Karpas-422 (cell line): ENCODE measurements at regions not wholly inside any gene's neighbourhood (a gene's known extent, or its start where the extent isn't known, plus 50 kb on each side); places are given as distances from the start of the nearest gene placed in this dataset.

ENCODE experiments used
- DNase-seq: peaks from one replicate; pipeline ENCODE4 v3.0.0-alpha.2; 2015
- H2AFZ ChIP-seq: fragments of 200-600 bp; sonication (generic); 2 replicates; pipeline ENCODE4 v1.6.1; 2014; ENCODE audit warnings: antibody characterized with exemption, low read length, mixed read lengths
- H3K27ac ChIP-seq: fragments of 200-600 bp; sonication (generic); 2 replicates; pipeline ENCODE4 v1.5.1; 2014; ENCODE audit warnings: mild to moderate bottlenecking, low read length, moderate library complexity
- H3K27me3 ChIP-seq: fragments of 200-600 bp; sonication (generic); 2 replicates; pipeline ENCODE4 v1.6.1; 2014; ENCODE audit warnings: low read length, mixed read lengths
- H3K36me3 ChIP-seq: fragments of 200-600 bp; sonication (generic); 2 replicates; pipeline ENCODE4 v1.6.1; 2014; ENCODE audit warnings: low read length, mixed read lengths; ENCODE audit not compliant: insufficient read depth
- H3K4me1 ChIP-seq: fragments of 200-600 bp; sonication (generic); 2 replicates; pipeline ENCODE4 v1.6.1; 2014; ENCODE audit warnings: mild to moderate bottlenecking, low read length, mixed read lengths
- H3K4me2 ChIP-seq: fragments of 200-600 bp; sonication (generic); 2 replicates; pipeline ENCODE4 v1.6.1; 2014; ENCODE audit warnings: low read length, low read depth, mild to moderate bottlenecking; ENCODE audit not compliant: poor library complexity, severe bottlenecking
- H3K4me3 ChIP-seq: fragments of 200-600 bp; sonication (generic); 2 replicates; pipeline ENCODE4 v1.5.1; 2014; ENCODE audit warnings: mild to moderate bottlenecking, antibody characterized with exemption, low read length, mixed read lengths
- H3K79me2 ChIP-seq: fragments of 200-600 bp; sonication (generic); 2 replicates; pipeline ENCODE4 v1.6.1; 2014; ENCODE audit warnings: mild to moderate bottlenecking, low read length, mixed read lengths
- H3K9ac ChIP-seq: fragments of 200-600 bp; sonication (generic); 2 replicates; pipeline ENCODE4 v1.6.0; 2014; ENCODE audit warnings: low read length
- H3K9me2 ChIP-seq: fragments of 200-600 bp; sonication (generic), shearing (Covaris generic); replicated peaks from 2 replicates; pipeline ENCODE4 v1.6.0; 2014; ENCODE audit warnings: mild to moderate bottlenecking, low read length, moderate library complexity; ENCODE audit not compliant: insufficient read depth
- H3K9me3 ChIP-seq: fragments of 300-700, 200-600 bp; sonication (generic); 2 replicates; pipeline ENCODE4 v1.6.1; 2014; ENCODE audit warnings: low read length, mixed read lengths
- H4K20me1 ChIP-seq: fragments of 200-600 bp; sonication (generic); 2 replicates; pipeline ENCODE4 v1.6.1; 2014; ENCODE audit warnings: mild to moderate bottlenecking, antibody characterized with exemption, low read length, low read depth; ENCODE audit not compliant: insufficient read depth

DNA sequence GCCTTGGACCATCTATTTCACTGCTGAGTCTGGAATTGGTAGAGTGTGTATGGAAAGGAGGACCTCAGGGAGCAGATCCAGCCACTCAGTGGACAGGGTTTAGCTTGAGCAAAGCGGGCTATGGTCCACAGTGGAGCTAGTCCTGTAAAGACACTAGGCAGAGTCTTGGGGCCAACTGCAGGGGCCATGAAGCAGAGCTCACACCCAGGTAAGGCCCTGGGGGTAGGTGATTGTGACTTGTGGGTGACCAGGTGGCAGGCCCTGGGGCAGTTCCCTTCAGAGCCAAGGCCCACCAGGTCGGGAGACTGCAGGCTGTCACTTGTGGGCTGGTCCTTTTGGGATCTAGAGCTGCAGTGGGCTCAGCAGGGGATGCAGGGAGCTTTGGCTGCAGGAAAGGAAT, 80.8 kb upstream of the EPHB3 start:
- Histone ChIP-seq H2AFZ (no peak overlapping the region), H3K9ac (no peak overlapping the region), H3K4me2 (no peak overlapping the region), H3K27ac (no peak overlapping the region), H4K20me1 (no peaks in the 10 kb centered on the region), H3K27me3 (no peaks in the 10 kb centered on the region), H3K9me3 (no peaks in the 10 kb centered on the region), H3K79me2 (no peaks in the 10 kb centered on the region), H3K9me2 (no peaks in the 10 kb centered on the region), H3K36me3 (no peaks in the 10 kb centered on the region), H3K4me1 (peaks cover 19% of the 10 kb centered on the region), H3K4me3 (no peak overlapping the region)
- no peak for DNase-seq

DNA sequence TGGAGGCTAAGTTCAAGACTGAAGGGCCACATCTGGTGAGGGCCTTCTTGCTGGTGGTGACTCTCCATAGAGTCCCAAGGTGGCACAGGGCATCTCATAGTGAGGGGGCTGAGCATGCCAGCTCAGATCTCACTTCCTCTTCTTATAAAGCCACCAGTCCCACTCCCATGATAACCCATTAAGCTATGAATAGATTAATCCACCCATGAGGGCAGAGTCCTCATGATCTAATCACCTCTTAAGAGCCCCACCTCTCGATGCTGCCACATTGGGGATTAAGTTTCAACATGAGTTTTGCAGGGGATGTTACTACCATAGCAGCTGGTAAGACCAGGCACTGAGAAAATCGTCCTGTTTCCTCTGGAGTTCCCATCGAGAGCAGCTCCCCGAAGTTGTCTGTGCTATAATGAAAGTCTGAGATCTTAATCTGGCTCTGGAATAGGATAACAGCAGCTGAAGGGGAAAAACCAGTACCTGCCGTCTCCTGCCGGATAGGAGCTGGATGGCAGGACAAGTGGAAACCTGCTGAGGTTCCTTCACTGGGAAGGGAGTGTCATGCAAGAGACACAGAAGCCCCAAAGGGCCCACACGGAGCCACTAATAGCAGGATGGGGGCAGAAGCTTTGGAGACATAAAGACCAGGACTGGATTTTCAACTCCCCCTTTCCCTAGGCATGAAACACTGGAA, 79.5 kb upstream of the EPHB3 start:
- Histone ChIP-seq H3K27me3 (no peaks in the 10 kb centered on the region), H3K9ac (no peak overlapping the region), H3K4me3 (no peak overlapping the region), H2AFZ (peak overlapping the region; percentile 29; the same call in 1 of the 2 replicates), H3K4me2 (peak overlapping the region; percentile 28), H3K36me3 (no peaks in the 10 kb centered on the region), H3K79me2 (no peaks in the 10 kb centered on the region), H3K9me3 (no peaks in the 10 kb centered on the region), H3K4me1 (peaks cover 19% of the 10 kb centered on the region), H3K27ac (no peak overlapping the region), H3K9me2 (no peaks in the 10 kb centered on the region), H4K20me1 (no peaks in the 10 kb centered on the region)
- DNase-seq: peak; percentile 61

DNA sequence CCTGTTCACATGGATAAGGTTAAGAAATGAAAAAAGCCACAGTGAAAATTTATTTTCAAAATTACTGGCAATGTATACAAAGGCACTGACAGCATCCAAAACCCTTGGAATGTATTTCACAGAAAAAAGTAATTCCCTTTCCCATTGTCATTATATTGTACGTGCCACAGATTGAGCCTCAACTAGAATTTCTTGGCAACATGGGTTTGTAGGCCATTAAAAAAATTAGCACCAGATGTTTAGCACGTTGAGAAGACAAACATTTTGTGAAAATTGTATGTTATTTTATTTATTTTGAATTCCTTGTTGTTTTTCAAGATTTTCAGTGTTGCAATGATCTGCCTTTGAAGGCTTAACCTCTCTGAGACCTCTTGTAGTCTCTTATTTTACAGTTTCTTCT, 76.3 kb upstream of the EPHB3 start:
- no peak for DNase-seq
- Histone ChIP-seq H3K9ac (no peak overlapping the region), H3K4me1 (peaks cover 26% of the 10 kb centered on the region), H2AFZ (no peak overlapping the region), H3K4me2 (no peak overlapping the region), H3K36me3 (no peaks in the 10 kb centered on the region), H3K79me2 (no peaks in the 10 kb centered on the region), H3K27me3 (0 out of 2 replicates have a peak, but pooled peaks cover 2% of the 10 kb centered on the region), H3K27ac (no peak overlapping the region), H3K9me3 (no peaks in the 10 kb centered on the region), H3K4me3 (no peak overlapping the region), H4K20me1 (no peaks in the 10 kb centered on the region), H3K9me2 (no peaks in the 10 kb centered on the region)

DNA sequence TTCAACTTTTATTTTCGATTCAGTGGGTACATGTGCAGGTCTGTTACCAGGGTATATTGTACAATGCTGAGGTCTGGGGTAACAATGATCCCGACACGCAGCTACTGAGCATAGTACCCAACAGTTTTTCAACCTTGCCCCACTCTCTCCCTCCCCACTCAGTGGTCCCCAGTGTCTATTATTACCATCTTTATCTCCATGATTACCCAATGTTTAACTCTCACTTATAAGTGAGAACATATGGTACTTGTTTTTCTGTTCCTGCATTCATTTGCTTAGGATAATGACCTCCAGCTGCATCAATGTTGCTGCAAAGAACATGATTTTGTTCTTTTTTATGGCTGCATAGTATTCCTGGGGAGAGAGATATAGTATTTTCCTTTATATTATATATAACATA, 75.7 kb upstream of the EPHB3 start:
- H3K9ac ChIP-seq: no peak overlapping the region

DNA sequence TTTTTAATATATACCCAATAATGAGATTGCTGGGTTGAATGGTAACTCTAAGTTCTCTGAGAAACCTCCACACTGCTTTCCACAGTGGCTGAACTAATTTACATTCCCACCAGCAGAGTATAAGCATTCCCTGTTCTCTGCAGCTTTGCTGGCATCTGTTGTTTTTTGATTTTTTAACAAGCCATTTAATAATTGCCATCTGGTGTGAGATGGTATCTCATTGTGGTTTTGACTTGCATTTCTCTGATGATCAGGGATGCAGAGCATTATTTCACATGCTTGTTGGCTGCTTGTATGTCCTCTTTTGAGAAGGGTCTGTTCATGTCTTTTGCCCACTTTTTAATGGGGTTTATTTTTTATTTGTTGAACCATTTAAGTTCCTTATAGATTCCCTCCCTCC, 75.0 kb upstream of the EPHB3 start:
- Histone ChIP-seq H4K20me1 (no peaks in the 10 kb centered on the region), H3K9me3 (no peaks in the 10 kb centered on the region), H3K27me3 (0 out of 2 replicates have a peak, but pooled peaks cover 2% of the 10 kb centered on the region), H3K4me1 (peaks cover 25% of the 10 kb centered on the region), H3K9me2 (no peaks in the 10 kb centered on the region), H3K4me3 (no peak overlapping the region), H3K36me3 (no peaks in the 10 kb centered on the region), H3K79me2 (no peaks in the 10 kb centered on the region), H3K27ac (no peak overlapping the region), H3K4me2 (no peak overlapping the region), H2AFZ (no peak overlapping the region), H3K9ac (no peak overlapping the region)
- no peak for DNase-seq

More for the DNA sequence above, 75.7 kb upstream of the EPHB3 start:
- H3K79me2 ChIP-seq: no peaks in the 10 kb centered on the region
- H3K27ac ChIP-seq: no peak overlapping the region
- DNase-seq: no peak
- H3K4me2 ChIP-seq: no peak overlapping the region
- no peaks in the 10 kb centered on the region for H3K36me3 ChIP-seq
- H3K4me3 ChIP-seq: no peak overlapping the region
- H3K4me1 ChIP-seq: peaks cover 26% of the 10 kb centered on the region
- H3K9me3 ChIP-seq: no peaks in the 10 kb centered on the region
- 0 out of 2 replicates have a peak, but pooled peaks cover 2% of the 10 kb centered on the region for H3K27me3 ChIP-seq
- H4K20me1 ChIP-seq: no peaks in the 10 kb centered on the region
- H3K9me2 ChIP-seq: no peaks in the 10 kb centered on the region
- H2AFZ ChIP-seq: no peak overlapping the region

DNA sequence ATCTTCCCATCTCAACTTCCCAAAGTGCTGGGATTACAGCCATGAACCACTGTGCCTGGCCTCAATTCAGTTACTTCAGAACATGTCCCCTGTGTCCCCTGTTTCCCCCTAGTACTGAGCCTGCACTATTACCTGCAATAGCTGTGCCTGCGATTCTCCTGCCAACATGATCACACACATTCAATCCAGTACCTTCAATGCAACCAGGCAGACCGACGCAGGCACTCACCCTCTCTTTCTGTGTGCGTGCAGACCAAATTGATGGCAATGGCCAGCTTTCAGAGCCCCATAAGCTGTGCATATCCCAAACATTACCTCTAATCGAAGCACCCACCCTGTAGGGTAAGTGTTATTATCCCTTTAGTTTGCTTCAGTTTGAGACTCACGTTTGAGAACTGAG, 73.0 kb upstream of the EPHB3 start:
- no peaks in the 10 kb centered on the region for H3K36me3 ChIP-seq
- no peaks in the 10 kb centered on the region for H3K9me2 ChIP-seq
- no peaks in the 10 kb centered on the region for H4K20me1 ChIP-seq
- H3K4me3 ChIP-seq: no peak overlapping the region
- H3K27ac ChIP-seq: no peak overlapping the region
- no peak overlapping the region for H2AFZ ChIP-seq
- H3K9ac ChIP-seq: no peak overlapping the region
- no peaks in the 10 kb centered on the region for H3K79me2 ChIP-seq
- 0 out of 2 replicates have a peak, but pooled peaks cover 2% of the 10 kb centered on the region for H3K27me3 ChIP-seq
- H3K9me3 ChIP-seq: no peaks in the 10 kb centered on the region
- DNase-seq: no peak
- H3K4me2 ChIP-seq: no peak overlapping the region
- peaks cover 6% of the 10 kb centered on the region for H3K4me1 ChIP-seq

DNA sequence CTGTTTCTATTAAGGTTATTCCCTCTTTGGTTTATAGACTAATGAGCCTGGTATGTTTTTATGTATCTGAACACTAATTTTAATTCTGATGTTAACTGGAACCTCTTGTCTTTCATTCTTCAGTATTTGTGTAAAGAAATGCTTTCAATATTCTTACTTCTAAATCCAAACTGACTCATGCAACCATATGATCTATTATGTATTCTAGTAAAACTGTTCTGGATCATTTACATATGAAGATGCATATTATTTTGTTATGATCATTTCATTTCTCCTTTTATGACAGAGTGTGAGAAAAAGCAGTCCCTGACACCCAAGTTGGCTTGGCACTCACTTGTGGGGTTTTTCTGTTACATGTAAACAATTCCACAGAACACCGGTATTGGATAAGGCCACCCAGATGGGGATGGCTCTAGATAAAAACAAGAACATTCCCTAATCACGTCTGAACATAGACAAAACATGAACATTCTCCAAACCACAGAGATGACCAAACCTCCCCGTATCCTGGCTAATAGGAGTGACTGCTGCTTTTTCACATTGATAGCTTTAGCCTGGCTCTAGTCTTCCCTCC, 72.2 kb upstream of the EPHB3 start:
- Histone ChIP-seq H3K36me3 (no peaks in the 10 kb centered on the region), H3K9me3 (no peaks in the 10 kb centered on the region), H3K4me1 (peaks cover 6% of the 10 kb centered on the region), H3K4me2 (no peak overlapping the region), H3K4me3 (no peak overlapping the region), H2AFZ (no peak overlapping the region), H3K27ac (no peak overlapping the region), H4K20me1 (no peaks in the 10 kb centered on the region), H3K9ac (no peak overlapping the region), H3K9me2 (no peaks in the 10 kb centered on the region), H3K27me3 (0 out of 2 replicates have a peak, but pooled peaks cover 2% of the 10 kb centered on the region), H3K79me2 (no peaks in the 10 kb centered on the region)
- no peak for DNase-seq

DNA sequence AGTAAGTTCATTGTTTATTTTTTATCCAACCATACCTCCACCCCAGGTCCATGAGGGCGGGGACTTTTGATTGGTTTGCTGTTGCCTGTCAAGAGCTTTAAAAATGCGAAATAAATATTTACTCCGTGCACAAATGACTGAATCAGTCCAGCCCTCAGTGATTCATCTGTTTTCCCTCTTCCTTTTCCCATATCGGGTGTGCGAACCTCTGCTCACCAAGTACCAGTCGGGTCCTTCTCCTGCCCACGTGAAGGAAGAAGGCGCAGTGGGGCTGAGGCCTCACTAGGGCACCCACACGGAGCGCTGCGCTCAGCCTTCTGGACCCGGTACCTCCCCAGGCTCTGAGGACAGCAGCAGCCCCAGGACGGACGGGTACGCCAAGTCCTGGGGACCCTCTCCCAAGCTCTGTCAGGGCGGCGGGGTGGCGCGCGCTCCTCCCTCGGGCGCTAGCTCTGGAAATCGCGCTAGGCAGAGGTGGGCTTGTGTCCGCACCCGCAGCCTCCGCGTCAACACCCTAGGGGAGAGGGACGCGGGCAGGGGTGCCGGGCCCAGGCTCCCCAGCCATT, 70.5 kb upstream of the EPHB3 start:
- no peak overlapping the region for H3K9ac ChIP-seq
- no peak overlapping the region for H3K27ac ChIP-seq
- H3K4me3 ChIP-seq: no peak overlapping the region
- 0 out of 2 replicates have a peak, but pooled peaks cover 2% of the 10 kb centered on the region for H3K27me3 ChIP-seq
- no peaks in the 10 kb centered on the region for H3K36me3 ChIP-seq
- no peaks in the 10 kb centered on the region for H4K20me1 ChIP-seq
- no peaks in the 10 kb centered on the region for H3K79me2 ChIP-seq
- peaks cover 6% of the 10 kb centered on the region for H3K4me1 ChIP-seq
- no peaks in the 10 kb centered on the region for H3K9me3 ChIP-seq
- no peaks in the 10 kb centered on the region for H3K9me2 ChIP-seq
- DNase-seq: no peak
- H2AFZ ChIP-seq: no peak overlapping the region
- H3K4me2 ChIP-seq: no peak overlapping the region
